KOPT-K1 (cell line): ENCODE measurements at regions not wholly inside any gene's neighbourhood (a gene's known extent, or its start where the extent isn't known, plus 50 kb on each side); places are given as distances from the start of the nearest gene placed in this dataset.

Experiments
- H3K27ac ChIP-seq: fragments of 200-600 bp; sonication (generic); 2 replicates; pipeline ENCODE4 v1.5.1; 2016; ENCODE audit warnings: antibody characterized with exemption, mild to moderate bottlenecking, low read depth, low read length; ENCODE audit not compliant: poor library complexity, severe bottlenecking
- H3K36me3 ChIP-seq: fragments of 200-600 bp; sonication (generic); 2 replicates; pipeline ENCODE4 v1.5.1; 2017; ENCODE audit warnings: antibody characterized with exemption, mild to moderate bottlenecking, low read length, moderate library complexity; ENCODE audit not compliant: insufficient read depth
- H3K9me3 ChIP-seq: fragments of 200-600 bp; sonication (generic); 2 replicates; pipeline ENCODE4 v1.5.1; 2017; ENCODE audit warnings: antibody characterized with exemption, low read length, mild to moderate bottlenecking; ENCODE audit not compliant: insufficient read depth, poor library complexity, severe bottlenecking

GRCh38 chr4:10984815-10985214 lies 300.2 kb upstream of the CLNK start:
- H3K27ac ChIP-seq, result no peak overlapping the region
- H3K36me3 ChIP-seq, result no peaks in the 10 kb centered on the region
- no peaks in the 10 kb centered on the region for H3K9me3 ChIP-seq

- Histone ChIP-seq H3K27ac (no peak overlapping the region), H3K36me3 (no peaks in the 10 kb centered on the region), H3K9me3 (no peaks in the 10 kb centered on the region)
Measured at GRCh38 chr4:10983885-10984640, 299.5 kb upstream of the CLNK start.

- Histone ChIP-seq H3K36me3 (no peaks in the 10 kb centered on the region), H3K27ac (no peak overlapping the region), H3K9me3 (no peaks in the 10 kb centered on the region)
Measured at GRCh38 chr4:10983268-10983667, 298.7 kb upstream of the CLNK start.

- Histone ChIP-seq H3K27ac (no peak overlapping the region), H3K9me3 (no peaks in the 10 kb centered on the region), H3K36me3 (no peaks in the 10 kb centered on the region)
Measured at GRCh38 chr4:10982305-10982704, 297.7 kb upstream of the CLNK start.

GRCh38 chr4:10981576-10981975 lies 297.0 kb upstream of the CLNK start:
- H3K27ac ChIP-seq, result no peak overlapping the region

GRCh38 chr4:10981096-10981495 lies 296.5 kb upstream of the CLNK start:
- Histone ChIP-seq H3K36me3 (no peaks in the 10 kb centered on the region), H3K27ac (no peak overlapping the region), H3K9me3 (no peaks in the 10 kb centered on the region)

More at GRCh38 chr4:10981576-10981975, 297.0 kb upstream of the CLNK start:
- no peaks in the 10 kb centered on the region for H3K36me3 ChIP-seq
- H3K9me3 ChIP-seq, result no peaks in the 10 kb centered on the region

- Histone ChIP-seq H3K27ac (no peak overlapping the region), H3K9me3 (no peaks in the 10 kb centered on the region), H3K36me3 (no peaks in the 10 kb centered on the region)
Measured at GRCh38 chr4:10979032-10979431, 294.5 kb upstream of the CLNK start.

DNA sequence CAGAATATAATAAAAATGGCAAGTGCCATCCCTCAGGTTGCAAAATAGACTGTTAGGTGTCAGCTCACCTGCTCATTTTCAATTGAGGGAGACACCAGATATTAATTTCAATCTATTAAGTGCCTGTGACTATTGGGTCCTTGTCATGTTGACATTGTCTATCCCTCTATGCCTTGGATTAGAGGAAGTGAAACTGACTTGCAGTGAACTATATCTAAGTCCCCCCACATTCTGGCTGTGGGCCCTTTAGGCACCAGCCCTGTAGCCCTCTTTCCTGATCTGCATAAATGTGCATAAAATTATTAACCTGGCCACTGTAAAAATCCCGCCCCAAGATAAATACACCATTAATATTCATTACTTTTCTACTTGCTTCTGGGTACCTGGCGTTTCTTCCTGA lies 293.0 kb upstream of the CLNK start:
- Histone ChIP-seq H3K9me3 (no peaks in the 10 kb centered on the region), H3K27ac (no peak overlapping the region), H3K36me3 (no peaks in the 10 kb centered on the region)

DNA sequence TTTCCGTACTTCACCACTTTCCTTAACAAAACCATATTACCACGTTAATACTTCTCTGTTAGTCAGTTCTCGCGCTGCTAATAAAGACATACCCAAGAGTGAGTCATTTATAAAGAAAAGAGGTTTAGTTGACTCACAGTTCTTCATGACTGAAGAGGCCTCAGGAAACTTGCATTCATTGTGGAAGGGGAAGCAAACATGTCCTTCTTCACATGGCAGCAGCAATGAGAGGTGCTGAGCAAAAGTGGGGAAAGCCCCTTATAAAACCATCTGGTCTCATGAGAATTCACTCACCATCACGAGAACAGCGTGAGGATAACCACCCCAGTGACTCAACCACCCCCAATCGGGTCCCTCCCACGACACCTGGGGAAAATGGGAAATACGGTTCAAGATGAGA lies 289.8 kb upstream of the CLNK start:
- H3K9me3 ChIP-seq, result no peaks in the 10 kb centered on the region
- no peak overlapping the region for H3K27ac ChIP-seq
- no peaks in the 10 kb centered on the region for H3K36me3 ChIP-seq

GRCh38 chr4:10973686-10974085 lies 289.1 kb upstream of the CLNK start:
- H3K9me3 ChIP-seq, result no peaks in the 10 kb centered on the region
- no peak overlapping the region for H3K27ac ChIP-seq
- H3K36me3 ChIP-seq, result no peaks in the 10 kb centered on the region

GRCh38 chr4:10971800-10972401 lies 287.3 kb upstream of the CLNK start:
- Histone ChIP-seq H3K27ac (no peak overlapping the region), H3K9me3 (no peaks in the 10 kb centered on the region), H3K36me3 (no peaks in the 10 kb centered on the region)

DNA sequence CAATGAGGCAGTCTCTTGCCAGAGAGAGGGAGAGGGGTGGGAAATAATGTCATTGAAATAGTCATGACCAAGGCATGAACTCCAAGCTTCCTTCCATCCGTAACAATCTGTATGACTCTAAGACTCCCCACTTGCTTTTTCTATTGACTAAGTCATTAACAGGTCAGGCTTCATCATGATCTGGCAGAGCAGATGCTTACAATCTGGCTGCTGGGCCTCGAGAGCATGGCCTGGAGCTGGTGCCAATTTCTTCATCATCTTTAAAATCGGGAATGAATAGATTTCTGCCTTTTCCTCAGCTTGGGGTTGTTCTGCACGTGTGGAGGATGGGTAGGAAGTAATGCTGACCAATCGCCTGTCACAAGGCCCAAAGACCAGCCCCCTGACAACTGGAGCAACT lies 280.6 kb upstream of the CLNK start:
- H3K9me3 ChIP-seq, result no peaks in the 10 kb centered on the region

DNA sequence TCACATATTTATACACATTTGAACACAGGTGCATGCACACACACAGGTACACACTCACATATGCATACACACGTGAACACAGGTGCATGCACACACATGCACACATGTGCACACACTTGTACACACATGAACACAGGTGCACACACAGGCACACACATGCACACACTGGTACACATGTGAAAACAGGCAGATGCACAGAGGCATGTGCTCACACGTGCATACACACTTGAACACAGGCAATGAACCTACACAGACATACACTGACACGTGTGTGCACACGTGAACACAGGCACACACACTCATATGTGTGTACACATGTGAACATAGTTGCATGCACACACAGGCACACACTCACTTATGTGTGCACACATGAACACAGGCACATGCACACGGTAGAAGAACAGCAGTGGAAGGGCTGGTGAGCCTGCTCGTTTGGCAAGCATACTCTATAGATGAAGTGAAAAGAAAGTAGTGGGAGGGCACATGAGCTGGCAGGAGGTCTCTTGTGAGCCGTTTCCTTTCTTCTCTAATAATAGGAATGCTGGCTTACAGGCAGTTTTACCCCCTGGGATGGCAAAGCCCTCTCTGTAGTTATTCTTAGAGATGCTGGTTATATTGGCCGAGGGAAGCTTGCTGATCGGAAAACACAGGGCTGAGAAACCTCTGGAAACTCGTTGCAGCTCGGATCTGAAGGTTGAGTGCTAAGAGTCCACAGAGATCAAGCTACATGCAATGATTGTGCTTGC lies 279.6 kb upstream of the CLNK start:
- H3K27ac ChIP-seq, result no peak overlapping the region
- H3K9me3 ChIP-seq, result no peaks in the 10 kb centered on the region

More for the DNA sequence above, 280.6 kb upstream of the CLNK start:
- Histone ChIP-seq H3K27ac (no peak overlapping the region), H3K36me3 (no peaks in the 10 kb centered on the region)

DNA sequence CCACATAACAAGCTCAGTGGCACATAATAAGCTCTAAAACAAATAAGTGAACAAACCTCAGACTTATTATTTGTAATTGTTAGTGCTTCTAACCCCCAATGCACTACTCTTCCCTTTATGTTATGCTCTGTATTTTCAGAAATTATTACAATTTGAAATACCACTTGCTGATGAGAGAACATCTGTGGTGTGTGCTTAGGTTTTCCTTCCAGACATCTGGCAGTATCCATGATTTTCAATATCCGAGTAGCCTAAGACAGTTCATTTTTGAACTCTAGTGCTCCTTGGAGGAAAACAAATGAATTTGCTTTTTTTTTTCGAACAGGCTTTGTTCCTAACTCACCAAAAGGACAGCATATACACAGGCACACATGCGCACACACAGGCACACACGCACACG lies 278.7 kb upstream of the CLNK start:
- Histone ChIP-seq H3K36me3 (no peaks in the 10 kb centered on the region), H3K9me3 (no peaks in the 10 kb centered on the region), H3K27ac (no peak overlapping the region)

More for the DNA sequence above, 279.6 kb upstream of the CLNK start:
- no peaks in the 10 kb centered on the region for H3K36me3 ChIP-seq

- Histone ChIP-seq H3K27ac (no peak overlapping the region), H3K9me3 (no peaks in the 10 kb centered on the region), H3K36me3 (no peaks in the 10 kb centered on the region)
Measured at GRCh38 chr4:10962246-10962645, 277.7 kb upstream of the CLNK start.
